ENCODE measurements at regions not wholly inside any gene's neighbourhood (a gene's known extent, or its start where the extent isn't known, plus 50 kb on each side); places are given as distances from the start of the nearest gene placed in this dataset.

GRCh38 chr7:47170516-47170915, 411.4 kb downstream of the TNS3 start:
- ChIA-PET CTCF (interaction anchor here (1.0 kb wide), 1 partner anchor 70 kb away, joined by 3 read pairs; no protein-coding TSS in a partner anchor), POLR2A (no interaction called here)
- peak; percentile 34 for TF ChIP-seq CTCF (IDR thresholded peaks at IDR 0.05)
- TF ChIP-seq ZNF512 (CRISPR knock-in tag; IDR thresholded peaks at IDR 0.05; ENCODE audit: borderline replicate concordance): no peak
- Mint-ChIP-seq H3K9me3 (peaks cover 7% of the 10 kb centered on the region), H3K36me3 (peaks cover under 1% of the 10 kb centered on the region; the same call in 1 of the 2 replicates), H3K27me3 (ENCODE audit: low read depth) (peaks cover 2% of the 10 kb centered on the region), H3K27ac (no peak overlapping the region), H3K4me3 (no peak overlapping the region), H3K4me1 (no peaks in the 10 kb centered on the region)
- no peak for DNase-seq (ENCODE audit: low spot score)
- ATAC-seq: peak; percentile 65

- Mint-ChIP-seq H3K27ac (no peak overlapping the region), H3K36me3 (peaks cover 13% of the 10 kb centered on the region), H3K27me3 (ENCODE audit: low read depth) (no peaks in the 10 kb centered on the region), H3K4me3 (no peak overlapping the region), H3K4me1 (peaks cover 25% of the 10 kb centered on the region), H3K9me3 (peaks cover 20% of the 10 kb centered on the region)
- CTCF ChIA-PET: no interaction called here
- DNase-seq (ENCODE audit: low spot score) (no peak), ATAC-seq (no peak)
- POLR2A ChIA-PET: no interaction called here
- TF ChIP-seq ESRRA (CRISPR knock-in tag; IDR thresholded peaks at IDR 0.05; ENCODE audit: borderline replicate concordance): no peak
- no peak for TF ChIP-seq ZNF232 (CRISPR knock-in tag; IDR thresholded peaks at IDR 0.05)
- no peak for TF ChIP-seq SMAD3 (CRISPR knock-in tag; IDR thresholded peaks at IDR 0.05; ENCODE audit: borderline replicate concordance)
- no peak for TF ChIP-seq ZNF532 (CRISPR knock-in tag; IDR thresholded peaks at IDR 0.05; ENCODE audit: borderline replicate concordance)
- TF ChIP-seq ATF2 (CRISPR knock-in tag; IDR thresholded peaks at IDR 0.05; ENCODE audit: borderline replicate concordance, low read depth): no peak
- TF ChIP-seq ETV6 (CRISPR knock-in tag; IDR thresholded peaks at IDR 0.05): no peak
- TF ChIP-seq USF1 (CRISPR knock-in tag; IDR thresholded peaks at IDR 0.05): no peak
- no peak for TF ChIP-seq ATF3 (CRISPR knock-in tag; conservative IDR thresholded peaks at IDR 0.05)
- no peak for TF ChIP-seq NR2C2 (CRISPR knock-in tag; IDR thresholded peaks at IDR 0.05)
- no peak for TF ChIP-seq TEAD1 (CRISPR knock-in tag; IDR thresholded peaks at IDR 0.05)
Measured at GRCh38 chr7:47154791-47155190, 427.1 kb downstream of the TNS3 start.
